GM19372 (cell line): ENCODE measurements at regions not wholly inside any gene's neighbourhood (a gene's known extent, or its start where the extent isn't known, plus 50 kb on each side); places are given as distances from the start of the nearest gene placed in this dataset.
"Not testable (repeated sequence)": the region's sequence is repeated elsewhere in the genome, so short reads cannot be mapped to it uniquely, and the experiment has no call there.

ENCODE experiments used
- ATAC-seq: cut with Tn5 transposase; IDR thresholded peaks from one replicate; pipeline ENCODE4 v1.9.1; 2021; ENCODE audit warnings: mild to moderate bottlenecking, low read depth, moderate library complexity; ENCODE audit not compliant: unreplicated experiment

DNA sequence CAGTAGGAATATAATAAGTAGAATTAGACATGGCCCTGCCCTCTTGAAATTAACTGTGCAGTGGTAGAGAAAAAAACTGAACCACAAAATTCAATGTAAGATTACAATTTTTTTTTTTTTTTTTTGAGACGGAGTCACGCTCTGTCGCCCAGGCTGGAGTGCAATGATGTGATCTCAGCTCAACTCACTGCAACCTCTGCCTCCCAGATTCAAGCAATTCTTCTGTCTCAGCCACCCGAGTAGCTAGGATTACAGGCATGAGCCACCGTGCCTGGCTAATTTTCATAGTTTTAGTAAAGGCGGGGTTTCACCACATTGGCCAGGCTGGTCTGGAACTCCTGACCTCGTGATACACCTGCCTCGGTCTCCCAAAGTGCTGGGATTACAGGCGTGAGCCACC is 864.3 kb downstream of the EFNB2 start:
- not testable (repeated sequence) for ATAC-seq

DNA sequence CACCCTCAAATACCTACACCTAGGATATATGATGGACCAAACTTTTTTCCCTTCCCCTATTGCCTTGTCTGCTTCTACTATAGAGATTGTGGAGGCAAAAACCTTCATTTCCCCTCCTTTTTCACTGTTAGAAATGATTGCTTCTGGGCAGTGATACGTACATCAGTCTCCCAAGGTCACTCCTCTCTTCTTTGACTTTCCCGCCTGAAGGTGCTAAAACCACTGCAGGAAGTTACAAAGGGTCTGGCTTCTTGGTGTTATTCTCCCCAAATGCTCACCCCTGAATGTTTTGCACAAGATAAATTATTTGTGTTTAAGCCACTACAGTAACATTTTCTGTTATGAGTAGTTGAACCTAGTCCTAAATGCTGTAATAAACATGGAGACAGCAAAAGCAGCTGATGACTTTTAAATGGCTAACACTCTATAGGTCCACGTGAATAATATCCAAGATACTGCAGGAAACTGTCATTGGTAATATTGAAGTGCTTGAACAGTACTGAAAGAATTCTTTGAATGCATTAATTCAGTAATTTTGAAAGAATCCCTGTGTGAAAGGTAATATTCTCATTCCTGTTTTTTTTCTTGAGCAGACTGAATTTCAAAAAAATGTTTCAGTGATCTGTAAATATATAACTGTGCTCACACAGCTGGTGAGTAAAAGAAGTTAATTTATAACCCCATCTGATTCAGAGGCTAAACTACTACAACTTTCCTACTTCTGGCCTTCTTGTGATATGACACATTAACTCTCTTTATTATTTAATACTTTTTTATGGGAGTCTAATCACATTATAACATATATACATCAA is 865.1 kb downstream of the EFNB2 start:
- ATAC-seq: no peak

DNA sequence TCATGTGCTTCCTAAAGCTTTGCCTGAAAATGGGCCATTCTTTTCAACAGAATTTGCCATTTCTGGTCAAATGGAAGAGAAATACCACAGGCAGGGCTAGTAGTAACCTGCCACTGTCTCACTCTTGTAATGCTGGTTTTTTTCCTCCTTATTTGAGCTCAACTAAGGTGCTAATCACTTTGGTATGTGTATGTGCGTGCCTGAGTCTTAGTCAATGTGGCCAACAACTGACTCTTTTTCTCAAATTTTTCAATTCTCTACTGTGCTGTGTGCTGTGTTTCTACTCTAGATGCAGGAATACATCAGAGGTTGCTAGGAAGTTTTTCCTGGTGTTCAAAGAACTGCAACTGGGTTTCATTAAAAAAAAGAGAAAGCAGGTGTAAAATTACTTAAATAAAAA is 870.2 kb downstream of the EFNB2 start:
- ATAC-seq: no peak

DNA sequence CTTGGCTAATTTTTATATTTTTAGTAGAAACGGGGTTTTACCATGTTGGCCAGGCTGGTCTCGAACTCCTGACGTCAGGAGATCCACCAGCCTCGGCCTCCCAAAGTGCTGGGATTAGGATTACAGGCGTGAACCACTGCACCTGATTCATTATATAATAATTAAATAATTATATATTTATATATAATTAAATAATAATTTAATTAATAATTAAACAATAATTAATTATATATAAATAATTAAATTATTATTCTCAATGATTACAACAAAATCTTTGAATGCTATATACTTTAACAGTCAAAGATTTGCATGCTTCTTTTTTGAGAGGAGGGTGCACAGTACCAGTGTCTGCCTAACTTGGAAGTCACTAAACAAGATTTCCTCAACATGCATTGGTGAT is 872.3 kb downstream of the EFNB2 start:
- ATAC-seq: no peak

DNA sequence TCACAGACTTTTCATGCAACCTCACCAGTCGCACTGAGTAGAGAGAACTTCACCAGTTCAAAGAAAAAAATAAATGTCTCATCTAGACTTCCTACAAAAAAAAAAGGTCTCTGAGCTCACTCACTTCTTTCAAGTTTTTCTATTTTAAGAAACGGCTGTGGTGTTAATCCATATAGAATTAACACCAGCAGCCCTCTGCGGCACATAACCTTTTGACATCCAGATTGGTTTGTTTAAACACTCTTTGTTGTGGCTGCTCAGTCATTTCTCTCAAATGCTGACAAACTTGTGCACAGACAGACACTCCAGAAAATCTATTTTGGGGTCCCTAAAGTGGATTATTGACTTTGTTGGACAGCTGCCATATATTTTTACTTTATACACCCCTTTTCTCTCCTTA is 874.9 kb downstream of the EFNB2 start:
- ATAC-seq: no peak

DNA sequence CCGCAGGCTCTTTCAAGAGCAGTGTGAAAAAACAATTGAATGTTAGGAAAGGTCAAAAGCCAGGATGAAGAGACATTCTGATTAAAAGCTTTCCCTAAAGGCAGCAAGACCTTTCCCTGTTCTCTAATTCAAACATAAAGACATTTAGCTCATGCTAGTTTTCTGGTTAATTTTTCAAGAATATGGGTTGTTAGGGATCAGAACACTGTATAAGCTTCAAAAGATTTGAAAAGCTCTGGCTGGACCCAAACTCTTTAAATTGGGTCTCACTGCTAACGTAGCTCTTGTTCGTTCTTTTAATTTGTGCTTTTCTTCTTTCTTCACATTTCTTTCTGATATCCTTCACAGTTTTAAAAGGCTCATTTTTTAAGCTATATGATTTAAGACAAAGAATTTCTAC is 877.0 kb downstream of the EFNB2 start:
- ATAC-seq: no peak

DNA sequence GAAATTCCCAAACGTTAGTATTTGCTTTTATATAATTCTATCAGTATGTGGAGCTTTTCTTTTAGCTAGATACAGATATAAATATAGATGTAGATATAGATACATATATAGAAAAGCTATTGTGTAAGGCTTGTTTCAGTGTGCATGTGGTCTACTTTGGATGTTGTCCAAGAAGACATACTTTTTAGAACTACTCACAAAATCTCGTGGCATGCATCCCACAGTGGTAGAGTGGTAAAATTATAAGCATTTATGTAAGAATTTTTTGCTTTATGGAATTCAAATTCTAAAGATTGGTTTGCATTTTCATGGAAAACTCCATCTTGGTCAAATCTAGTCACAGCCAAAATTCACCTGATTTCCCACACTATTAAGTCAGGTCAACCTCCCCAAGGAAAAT is 880.4 kb downstream of the EFNB2 start:
- no peak for ATAC-seq

DNA sequence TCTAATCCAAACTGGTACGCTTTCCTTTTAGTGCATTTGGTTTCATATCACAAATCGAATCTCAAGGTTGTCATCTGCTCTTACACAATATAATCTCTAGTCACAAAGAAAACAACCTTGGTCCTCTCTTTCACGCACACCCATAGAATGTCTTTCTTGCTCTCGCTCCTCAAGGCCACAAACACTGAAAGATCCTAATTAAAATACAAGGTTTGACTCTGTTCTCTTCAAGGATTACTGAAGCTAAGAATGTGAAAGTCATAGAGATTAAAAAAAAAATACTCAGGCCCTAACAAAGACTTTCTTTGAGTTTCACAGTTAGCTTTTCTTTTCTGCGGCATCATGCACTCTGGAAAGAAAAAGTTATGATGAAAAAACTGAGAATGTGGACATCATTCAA is 891.5 kb downstream of the EFNB2 start:
- no peak for ATAC-seq

DNA sequence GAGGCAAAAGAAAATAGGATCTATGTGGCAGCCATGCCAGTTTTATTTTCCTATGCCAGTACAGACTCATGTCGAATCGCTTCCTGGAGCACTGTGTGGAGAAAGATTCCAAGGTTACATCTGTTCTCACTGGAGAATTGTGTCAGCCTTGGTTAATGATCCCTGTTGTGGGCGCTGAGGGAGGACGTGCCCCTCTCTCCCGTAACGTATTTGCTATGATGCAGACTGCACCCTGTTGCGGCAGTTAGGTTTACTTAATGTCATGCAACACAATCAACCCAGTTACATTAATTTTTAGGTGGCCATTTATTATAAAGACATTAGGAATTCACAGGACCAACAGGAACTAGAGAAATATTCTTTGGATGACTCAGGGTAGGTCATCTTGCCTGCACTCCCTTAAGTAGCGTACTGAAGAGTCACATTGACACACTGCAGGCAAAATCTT is 892.9 kb downstream of the EFNB2 start:
- ATAC-seq: no peak

DNA sequence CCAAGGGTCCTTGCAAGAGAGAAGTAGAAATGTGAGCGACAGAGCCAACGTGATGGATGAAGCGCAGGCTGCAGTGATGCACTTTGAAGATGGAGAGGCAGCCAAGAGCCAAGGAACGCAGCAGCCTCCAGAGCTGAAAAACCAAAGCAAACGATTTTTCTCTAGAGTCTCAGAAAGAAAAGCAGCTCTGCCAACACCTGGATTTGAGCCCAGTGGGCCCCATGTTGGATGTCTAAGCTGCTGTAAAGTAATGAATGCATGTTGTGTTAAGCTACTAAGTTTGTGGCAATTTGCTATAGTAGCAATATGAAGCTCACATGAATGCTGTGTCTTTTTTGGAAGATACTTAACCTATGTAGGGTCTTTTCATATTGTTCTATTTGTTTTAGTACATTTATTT is 894.3 kb downstream of the EFNB2 start:
- ATAC-seq: no peak

DNA sequence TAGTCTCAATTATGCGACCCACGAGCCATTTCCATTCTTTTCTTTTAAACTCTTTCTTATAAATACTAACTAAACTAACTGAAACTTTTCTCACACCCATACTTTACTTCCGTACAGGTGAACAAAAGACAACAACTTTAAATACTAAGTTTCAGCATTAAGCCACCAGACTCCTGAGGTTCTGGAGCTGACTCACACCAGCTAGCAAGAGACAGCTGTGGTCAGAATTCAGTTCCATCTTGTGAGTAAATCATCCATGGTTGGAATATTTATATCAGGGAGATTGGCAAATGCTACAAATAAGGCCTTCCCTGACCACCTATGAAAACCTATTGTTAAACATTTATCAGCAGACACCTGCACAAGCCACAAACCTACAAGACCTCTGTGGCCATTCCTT is 897.0 kb downstream of the EFNB2 start:
- no peak for ATAC-seq

DNA sequence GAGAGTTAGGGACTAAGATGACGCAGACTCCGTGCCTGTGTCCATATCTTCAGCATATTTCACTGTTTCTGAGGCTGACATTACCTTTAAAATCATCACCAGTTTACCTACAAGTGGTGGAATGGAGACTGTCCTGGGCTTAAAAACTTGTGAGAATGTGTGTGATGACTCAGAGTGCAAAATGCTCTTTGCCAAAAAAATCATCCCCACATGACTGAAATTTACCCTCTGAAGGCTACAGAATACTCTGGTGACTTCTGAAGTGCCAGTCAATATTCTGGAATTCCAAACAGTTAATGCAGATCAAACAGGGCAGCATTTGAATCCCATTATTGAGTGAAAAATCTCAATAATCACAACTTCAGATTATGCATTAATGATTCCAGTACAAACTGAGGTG is 901.4 kb downstream of the EFNB2 start:
- ATAC-seq: no peak

DNA sequence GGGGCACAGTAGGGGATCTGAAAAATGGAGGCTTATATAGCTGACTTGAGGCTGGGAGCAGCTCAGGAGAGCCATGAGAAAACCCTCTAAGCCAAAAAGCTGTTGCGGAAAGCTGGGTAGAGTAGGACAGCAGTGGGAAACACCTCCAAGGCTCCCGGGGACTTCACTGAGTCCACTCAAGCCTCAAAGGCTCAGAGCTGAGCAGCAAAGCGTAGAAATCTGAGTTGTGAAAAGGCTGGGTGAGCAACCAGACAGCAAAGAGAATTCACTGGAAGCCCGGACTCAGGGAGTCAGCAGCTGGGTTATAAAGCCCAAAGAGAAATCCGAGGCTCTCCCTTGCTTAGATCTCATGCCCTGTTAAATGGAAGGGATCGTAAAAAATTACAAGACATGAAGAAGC is 905.0 kb downstream of the EFNB2 start:
- ATAC-seq: no peak

DNA sequence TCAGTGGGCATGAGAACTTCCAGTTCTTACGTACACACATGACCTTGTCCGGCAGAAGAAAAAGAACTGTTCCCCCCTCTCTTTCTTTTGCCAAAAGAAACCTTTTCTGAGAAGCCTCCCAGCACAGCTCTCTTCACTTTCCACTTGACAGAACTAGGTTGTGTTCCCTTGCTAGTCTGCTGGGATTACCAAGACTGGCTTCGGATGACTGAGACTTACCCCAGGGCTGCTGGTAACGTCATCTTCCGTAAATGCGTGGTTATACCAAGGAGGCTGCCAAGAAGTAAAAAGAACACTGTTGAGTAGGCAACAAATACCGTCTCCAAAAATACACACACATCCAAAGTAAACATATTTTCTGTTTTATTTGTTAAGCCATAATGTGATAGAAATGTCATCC is 908.2 kb downstream of the EFNB2 start:
- no peak for ATAC-seq

DNA sequence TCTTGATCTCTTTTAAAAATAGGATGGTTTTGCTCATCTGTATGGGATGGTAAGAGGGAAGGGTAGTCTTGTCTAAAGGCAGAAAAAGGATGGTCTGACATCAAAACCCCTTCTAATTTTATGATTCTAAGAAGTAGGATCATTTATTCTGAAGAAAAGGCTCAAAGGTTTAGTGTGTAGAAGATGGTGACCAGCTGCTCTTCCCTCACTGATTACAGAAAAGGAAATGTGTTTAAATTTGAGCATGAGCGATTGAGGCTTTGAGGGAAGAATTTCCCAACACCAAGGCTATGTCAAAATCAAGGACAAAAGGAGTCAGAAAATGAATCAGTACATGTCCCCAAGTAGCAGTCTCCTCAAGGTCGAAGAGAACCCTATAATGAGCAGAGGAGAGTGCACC is 909.8 kb downstream of the EFNB2 start:
- ATAC-seq: no peak

DNA sequence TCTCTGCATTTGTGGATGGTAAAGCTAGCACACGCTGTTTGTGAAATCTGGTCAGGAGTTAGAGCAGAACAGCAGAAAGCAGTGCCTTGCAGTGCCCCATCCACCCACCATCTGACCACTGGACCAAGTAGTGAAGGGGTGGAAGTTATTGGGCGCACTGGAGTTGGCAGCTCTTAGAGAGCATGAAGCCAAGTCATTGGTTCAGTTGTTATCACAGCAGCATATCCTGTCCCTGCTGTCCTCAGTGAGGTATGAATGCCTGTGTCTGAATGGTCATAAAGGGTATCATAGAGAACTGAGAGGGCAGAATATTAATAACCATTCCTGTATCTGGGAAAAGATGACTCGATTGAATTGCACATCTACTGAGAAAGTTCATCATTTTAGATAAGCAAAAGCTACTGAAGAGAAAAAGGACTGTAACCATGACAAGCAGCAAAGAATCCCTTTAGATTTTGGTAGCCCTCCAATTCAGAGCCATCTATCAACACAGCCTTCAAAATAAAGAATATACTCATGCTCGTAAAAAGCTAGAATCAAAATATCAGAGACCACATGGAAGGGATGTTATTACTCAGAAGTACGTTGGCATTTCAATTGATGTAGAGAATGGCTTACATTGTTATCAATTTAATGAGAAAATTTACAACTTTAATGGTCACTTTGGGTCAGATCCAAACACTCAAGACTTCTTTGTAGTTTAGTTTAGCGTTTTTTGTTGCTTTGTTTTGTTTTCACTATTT is 919.0 kb downstream of the EFNB2 start:
- ATAC-seq: no peak

DNA sequence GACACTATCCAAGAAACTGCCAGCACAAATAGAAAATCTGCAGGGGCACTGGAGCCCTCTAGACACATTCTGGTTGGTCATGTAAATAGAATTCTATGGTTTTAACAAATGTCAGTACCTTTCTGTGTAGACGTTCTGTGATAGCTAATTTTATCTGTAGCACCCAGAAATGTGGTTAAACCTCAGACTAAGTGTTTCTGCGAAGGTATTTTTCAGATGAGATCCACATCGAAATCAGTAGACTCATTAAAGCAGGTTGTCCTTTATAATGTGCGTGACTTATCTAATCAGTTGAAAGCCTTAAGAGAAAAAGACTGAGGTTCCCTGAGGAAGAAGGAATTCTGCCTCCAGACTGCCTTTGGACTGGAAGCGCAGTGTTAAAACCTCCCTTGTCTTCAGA is 922.9 kb downstream of the EFNB2 start:
- ATAC-seq: no peak

DNA sequence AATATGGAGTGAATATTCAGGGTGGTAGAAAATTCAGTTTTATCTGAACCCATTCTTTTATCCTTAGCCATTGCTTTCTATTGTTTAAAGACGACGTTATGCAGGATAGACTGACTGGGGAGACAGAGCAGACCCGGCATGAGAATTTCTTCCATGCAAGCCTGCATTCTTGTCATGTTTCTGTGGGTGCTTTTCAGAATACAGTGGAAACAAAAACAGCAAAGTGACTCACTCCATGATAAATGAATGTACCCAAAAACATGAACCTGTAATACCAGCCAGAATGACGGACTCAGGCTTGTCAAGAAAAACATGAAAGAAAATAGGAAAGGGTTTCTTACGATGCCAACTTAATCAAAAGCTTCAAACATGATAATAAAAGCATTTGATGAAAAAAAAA is 924.0 kb downstream of the EFNB2 start:
- ATAC-seq: no peak

DNA sequence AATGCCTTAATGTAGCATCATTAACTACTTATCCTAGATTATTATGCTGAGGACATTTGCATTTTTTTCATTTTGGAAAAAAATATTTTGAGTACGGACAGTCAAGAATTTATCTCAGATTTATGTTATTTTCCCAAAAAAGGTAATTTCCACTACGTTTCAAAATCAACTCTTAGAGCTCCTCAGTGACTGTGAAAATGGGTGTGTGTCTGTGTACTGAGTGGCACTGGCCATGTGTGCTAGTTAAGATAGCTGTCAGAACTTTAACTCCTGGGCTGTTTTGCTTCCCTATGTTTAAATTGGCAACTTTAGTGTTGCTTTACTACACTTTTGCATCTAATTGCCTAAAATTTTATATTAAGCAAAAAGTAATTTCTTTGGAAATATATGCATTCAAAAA is 927.4 kb downstream of the EFNB2 start:
- no peak for ATAC-seq

DNA sequence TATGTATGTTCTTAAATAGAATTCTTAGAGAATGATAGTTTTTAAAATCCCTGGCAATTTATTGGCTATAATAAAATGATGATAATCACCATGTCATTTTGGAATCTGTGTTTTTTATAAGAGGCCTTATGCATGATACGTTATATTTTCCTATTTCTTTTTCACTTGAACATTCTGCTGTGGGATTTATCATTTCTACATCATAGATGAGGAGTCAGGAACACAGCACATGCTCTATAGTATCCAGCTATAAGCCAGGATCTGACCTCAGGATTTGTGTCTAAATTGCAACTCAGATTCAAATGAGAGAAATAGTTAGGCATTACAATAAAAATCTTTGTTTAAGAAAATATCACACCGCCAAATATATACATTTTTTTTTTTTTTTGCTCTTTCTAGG is 928.0 kb downstream of the EFNB2 start:
- no peak for ATAC-seq

DNA sequence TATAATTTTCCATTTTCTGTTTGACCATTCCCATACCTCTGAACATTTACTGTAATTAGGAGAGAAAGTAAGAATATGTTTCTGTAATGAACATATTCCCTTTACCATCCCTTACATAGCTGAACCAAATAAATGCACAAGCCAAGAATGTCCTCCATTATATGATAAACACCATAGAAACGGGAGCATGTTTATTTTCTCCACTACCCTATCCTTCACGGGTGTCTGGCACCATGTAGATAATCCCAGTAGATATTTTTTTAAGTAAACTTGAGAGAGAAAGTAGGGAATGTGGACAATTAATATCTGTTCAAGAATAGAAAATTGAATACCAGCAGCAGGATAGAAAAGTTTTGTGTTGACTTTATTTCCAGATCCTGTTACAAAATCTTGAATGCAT is 928.4 kb downstream of the EFNB2 start:
- ATAC-seq: no peak
